GM19099 (cell line): ENCODE measurements at regions not wholly inside any gene's neighbourhood (a gene's known extent, or its start where the extent isn't known, plus 50 kb on each side); places are given as distances from the start of the nearest gene placed in this dataset.

Experiments
- POLR2A ChIP-seq: IDR thresholded peaks from 3 replicates; pipeline ENCODE4 v1.6.1; 2011; ENCODE audit warnings: low read depth; ENCODE audit not compliant: insufficient read length; ENCODE audit errors: extremely low read depth

GRCh38 chr5:82422751-82423181 lies 144.6 kb upstream of the RPS23 start:
- no peak for TF ChIP-seq POLR2A

GRCh38 chr5:82422001-82422740 lies 144.0 kb upstream of the RPS23 start:
- no peak for TF ChIP-seq POLR2A

- TF ChIP-seq POLR2A, result no peak
Measured at GRCh38 chr5:82421119-82421518, 143.0 kb upstream of the RPS23 start.

- no peak for TF ChIP-seq POLR2A
Measured at GRCh38 chr5:82419559-82420332, 141.6 kb upstream of the RPS23 start.

GRCh38 chr5:82418608-82418950 lies 140.4 kb upstream of the RPS23 start:
- TF ChIP-seq POLR2A, result no peak

GRCh38 chr5:82417776-82418607 lies 139.8 kb upstream of the RPS23 start:
- TF ChIP-seq POLR2A, result no peak

- TF ChIP-seq POLR2A, result no peak
Measured at GRCh38 chr5:82416512-82416911, 138.4 kb upstream of the RPS23 start.

GRCh38 chr5:82414041-82414388 lies 135.9 kb upstream of the RPS23 start:
- TF ChIP-seq POLR2A, result no peak

GRCh38 chr5:82413302-82414040 lies 135.3 kb upstream of the RPS23 start:
- no peak for TF ChIP-seq POLR2A

GRCh38 chr5:82408033-82408432 lies 129.9 kb upstream of the RPS23 start:
- no peak for TF ChIP-seq POLR2A

- TF ChIP-seq POLR2A, result no peak
Measured at GRCh38 chr5:82406205-82406773, 128.1 kb upstream of the RPS23 start.

GRCh38 chr5:82405618-82406204 lies 127.6 kb upstream of the RPS23 start:
- TF ChIP-seq POLR2A, result no peak

GRCh38 chr5:82405161-82405560 lies 127.0 kb upstream of the RPS23 start:
- no peak for TF ChIP-seq POLR2A

GRCh38 chr5:82404382-82404945 lies 126.3 kb upstream of the RPS23 start:
- TF ChIP-seq POLR2A, result no peak

- no peak for TF ChIP-seq POLR2A
Measured at GRCh38 chr5:82403724-82404123, 125.6 kb upstream of the RPS23 start.

GRCh38 chr5:82403026-82403425 lies 124.9 kb upstream of the RPS23 start:
- TF ChIP-seq POLR2A, result no peak
